Activated CD8-positive, alpha-beta memory T cell treated with anti-CD3 and anti-CD28 coated beads, Interleukin-2, amount 50 U/mL, for 4 hours (primary cell): ENCODE measurements at regions not wholly inside any gene's neighbourhood (a gene's known extent, or its start where the extent isn't known, plus 50 kb on each side); places are given as distances from the start of the nearest gene placed in this dataset.

Experiments used
- DNase-seq: peaks from one replicate; pipeline ENCODE4 v3.0.0-alpha.2; 2020

GRCh38 chr10:10591715-10592341 is 425.8 kb upstream of the CELF2 start:
- no peak for DNase-seq

DNA sequence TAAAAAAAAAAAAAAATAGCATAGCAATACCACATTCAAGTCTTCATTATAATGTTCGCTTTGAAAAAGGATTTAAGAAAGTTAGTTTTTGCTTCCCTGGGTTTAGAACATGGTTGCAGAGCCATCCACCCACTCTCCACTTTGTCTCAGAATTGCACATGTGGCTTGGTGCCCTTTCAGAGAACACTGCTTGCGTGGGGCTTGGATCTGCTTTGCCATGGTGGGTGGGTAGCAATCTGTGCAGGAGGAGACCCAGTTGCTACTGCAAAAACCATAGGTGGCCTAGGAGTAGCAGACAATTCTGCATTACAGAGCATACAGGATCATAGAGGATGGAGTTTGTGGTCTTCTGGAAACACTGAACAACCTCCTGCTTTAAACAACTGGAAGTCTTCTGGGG is 421.4 kb upstream of the CELF2 start:
- no peak for DNase-seq

DNA sequence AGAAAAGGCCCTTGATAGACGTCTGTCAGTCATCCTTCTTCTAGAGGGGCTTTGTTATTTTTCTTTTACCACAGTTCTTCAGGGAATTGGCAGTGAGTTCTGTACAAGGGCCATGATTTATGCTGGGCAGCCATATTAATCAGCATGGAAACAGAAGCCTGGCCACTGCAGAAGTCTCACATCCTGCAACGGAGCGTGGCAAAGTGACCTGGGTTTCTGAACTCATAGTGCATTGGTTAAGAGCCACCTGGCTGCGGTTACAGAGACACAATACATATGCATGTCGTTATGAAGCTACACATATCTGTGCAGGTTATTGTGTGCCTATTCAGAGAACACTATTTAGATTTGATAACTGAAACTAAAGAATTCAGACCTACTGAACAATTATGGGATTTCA is 419.4 kb upstream of the CELF2 start:
- DNase-seq = no peak

- DNase-seq = no peak
Measured at GRCh38 chr10:10600004-10600403, 417.7 kb upstream of the CELF2 start.

GRCh38 chr10:10605551-10606081 is 412.1 kb upstream of the CELF2 start:
- no peak for DNase-seq

- no peak for DNase-seq
Measured at GRCh38 chr10:10609379-10609955, 408.2 kb upstream of the CELF2 start.

- no peak for DNase-seq
Measured at GRCh38 chr10:10610171-10610570, 407.5 kb upstream of the CELF2 start.

DNA sequence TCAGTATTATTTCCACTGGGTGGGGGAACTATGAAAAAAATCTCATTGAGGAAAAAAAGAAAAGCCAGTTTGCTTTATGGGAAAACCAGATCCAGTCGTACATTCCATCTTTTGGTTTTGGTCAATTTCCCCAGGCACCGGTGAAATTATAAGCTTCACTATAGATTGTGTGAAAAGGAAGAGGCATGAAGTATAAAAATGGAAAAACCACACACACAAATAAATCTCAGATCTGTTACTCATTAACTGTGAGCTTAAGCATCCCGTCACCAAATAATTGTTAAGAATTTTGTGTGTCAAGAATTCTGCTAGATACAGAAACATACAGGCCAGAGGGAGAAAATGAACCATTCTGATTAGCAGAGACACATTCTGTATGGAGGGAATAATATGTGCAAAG is 405.5 kb upstream of the CELF2 start:
- no peak for DNase-seq

DNA sequence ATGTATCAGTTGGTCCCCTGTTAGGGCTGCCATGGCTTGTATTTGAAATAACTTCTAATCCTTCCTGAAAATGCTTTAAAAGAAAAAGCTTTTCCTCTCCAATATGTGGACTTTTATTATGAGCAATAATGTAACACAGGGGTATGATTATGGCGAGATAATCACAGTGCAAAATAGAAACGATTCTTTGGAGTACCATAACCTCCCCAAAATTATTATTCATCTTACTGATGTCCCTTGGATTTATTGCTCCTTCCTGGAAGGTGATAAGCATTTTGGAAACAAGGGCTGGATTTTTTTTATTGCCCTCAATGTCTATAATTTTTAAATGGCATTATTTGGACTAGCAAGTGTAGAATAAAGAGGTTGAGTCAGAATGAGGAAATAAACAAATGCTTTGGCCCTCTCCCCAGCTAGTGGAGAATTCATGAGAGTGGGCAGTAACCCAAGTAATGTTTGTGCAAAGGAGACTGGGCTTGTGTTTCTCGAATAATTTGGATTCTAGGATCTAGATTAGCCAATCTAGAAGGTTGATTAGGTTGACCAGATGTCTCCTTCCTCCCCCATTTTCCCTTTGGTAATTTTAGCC is 403.9 kb upstream of the CELF2 start:
- no peak for DNase-seq

DNA sequence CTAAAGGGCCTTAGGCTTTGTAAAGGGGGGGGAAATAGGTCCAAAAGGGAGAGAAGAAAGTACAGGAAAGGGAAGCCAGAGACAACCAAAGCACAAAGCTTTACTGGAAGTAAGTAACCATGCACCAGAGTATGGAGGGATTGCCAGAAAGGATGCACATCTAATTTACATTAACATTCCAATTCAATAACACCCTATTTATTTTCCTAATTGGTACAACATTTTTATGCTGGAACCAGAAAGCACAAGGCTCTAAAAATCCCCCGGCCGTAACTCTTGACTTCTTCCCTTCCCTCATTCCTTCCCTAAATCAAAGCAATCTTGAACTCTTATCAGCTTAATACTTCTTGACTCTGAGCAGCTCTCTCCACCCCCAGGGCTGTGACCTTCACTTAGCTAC is 400.0 kb upstream of the CELF2 start:
- no peak for DNase-seq

DNA sequence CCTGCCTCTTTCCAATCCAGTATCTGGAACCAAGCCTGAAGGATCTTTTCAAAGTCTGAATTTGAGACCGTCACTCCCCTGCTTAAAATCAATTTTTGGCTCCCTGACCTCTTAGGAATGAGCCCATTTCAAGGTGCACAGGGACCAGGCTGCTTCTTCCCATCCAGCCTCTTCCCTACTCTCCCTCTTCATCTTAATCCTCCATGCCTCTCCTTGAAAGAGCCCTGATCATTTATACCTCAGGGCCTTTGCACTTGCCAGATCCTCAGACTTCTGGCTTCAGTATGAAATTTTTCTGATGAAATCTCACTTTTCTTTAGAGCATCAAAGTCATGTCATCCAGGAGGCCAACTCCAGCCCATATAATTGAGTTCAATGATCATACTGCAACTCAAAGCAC is 399.5 kb upstream of the CELF2 start:
- no peak for DNase-seq

DNA sequence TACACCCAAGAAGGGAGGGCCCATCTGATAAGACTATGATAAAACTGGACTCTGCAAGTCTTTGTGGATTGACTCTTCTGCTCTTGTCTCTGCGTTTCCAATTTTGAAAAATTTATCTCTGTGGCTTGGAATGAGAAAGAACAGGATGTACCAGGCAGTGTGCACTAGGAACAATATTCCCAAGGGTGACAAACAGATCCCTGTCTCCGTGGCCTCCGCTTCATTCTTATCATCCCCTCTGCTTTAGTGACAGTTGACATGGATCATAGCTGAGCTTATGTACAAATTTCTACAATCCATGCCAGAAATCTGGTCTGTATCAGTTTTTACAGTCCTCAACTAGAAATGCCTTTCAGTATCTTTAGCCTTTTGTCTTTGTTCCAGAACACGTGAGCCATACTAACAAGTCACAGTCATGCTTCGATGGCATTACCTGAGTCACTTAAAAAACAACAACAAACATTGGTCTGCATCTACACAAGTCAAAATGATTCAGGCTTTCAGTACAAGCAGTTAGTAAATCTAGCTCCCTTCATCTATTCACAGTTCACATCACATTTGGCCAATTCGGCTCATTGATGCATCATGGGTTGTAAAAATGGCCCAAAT is 393.6 kb upstream of the CELF2 start:
- DNase-seq = no peak

DNA sequence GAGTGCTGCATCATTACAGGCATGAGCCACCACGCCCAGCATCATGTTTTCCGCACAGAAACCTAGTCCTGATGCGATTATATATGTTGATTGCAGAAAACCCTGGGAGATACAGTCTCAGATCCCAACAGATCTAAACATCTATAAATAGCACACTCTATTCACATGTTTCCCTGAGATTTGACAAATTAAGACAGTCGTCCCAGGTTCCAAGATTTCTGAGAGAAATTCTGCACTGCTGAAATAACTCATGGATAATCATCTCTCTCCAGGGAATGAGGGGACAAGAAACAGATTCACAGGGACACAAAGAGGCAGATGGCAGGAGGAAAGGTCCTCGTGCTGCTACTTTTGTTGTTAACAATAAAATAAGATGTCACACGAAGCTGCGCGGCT is 393.1 kb upstream of the CELF2 start:
- DNase-seq = no peak

DNA sequence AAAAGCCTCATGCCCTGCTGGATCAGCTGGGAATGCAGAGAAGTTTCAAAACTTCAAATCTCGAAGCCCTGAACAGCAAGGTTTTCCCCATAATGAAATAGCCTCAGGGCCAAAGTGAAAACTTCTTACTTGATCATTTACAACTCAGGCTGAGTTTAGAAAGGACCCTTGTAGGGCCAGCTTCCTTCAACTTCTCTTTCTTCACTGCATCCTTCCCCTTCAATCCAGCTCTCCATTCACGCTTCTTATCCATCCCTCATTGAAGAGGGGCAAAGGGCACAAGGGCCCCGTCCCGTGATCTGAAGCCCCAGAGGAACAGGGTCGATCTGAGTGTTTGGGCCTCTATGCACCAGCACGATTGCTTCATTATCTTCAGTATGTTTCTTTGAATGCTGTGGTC is 392.2 kb upstream of the CELF2 start:
- DNase-seq = no peak

- no peak for DNase-seq
Measured at GRCh38 chr10:10626734-10627133, 390.9 kb upstream of the CELF2 start.

DNA sequence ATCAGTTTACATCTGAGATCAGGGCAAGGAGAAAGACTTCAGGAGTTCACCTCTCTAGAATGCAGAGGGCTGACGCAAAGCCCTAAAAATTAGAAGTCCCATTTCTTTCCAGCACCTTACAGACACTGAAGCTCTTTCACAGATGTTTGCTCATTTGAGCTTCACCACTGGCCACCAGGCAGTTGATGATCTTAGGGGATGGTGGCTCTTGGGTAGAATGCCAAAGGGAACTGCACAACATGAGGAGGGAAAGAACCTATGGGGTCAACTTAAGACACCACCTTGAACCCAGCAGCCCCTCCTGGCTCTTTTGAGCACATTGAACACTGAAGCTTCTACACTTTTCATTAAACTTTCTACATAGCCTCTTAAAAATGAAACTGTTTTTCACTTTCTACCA is 390.3 kb upstream of the CELF2 start:
- DNase-seq = no peak

DNA sequence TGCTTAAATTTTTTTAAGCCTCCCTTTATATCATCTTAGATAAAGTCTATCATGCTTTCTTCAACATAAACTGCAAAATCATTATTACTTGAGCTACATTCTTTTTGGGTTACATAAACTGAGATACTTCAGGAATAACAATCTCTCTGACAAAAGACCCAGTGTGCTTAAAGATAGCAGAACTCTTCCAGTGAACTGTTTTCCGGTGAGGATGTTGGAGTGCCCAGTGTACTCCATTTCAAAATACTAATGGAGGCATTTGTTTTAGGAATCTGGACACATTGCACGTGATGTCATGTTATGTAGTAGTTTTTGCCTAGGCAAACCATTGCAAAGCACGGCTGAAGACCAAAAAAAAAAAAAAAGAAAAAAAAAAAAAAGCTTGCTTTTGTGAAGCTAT is 388.2 kb upstream of the CELF2 start:
- DNase-seq = no peak

- no peak for DNase-seq
Measured at GRCh38 chr10:10630281-10630680, 387.4 kb upstream of the CELF2 start.

DNA sequence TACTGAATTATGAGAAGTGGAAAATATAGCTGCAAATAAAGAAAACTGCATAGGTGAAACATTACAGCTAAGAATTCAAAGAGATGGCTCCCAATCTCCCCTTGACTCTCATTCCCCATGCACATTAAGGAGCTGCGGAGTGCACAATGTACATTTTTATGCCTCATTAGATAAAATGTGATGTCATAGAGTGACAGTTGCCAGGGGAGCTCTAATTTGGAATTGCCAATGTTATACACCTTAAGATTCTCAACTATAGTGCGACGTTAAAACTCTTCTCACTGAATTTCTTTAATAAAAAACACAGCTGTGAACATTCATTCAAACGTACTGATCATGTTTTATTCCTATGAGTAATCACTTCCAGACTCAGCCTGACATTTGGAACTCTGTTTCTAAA is 386.9 kb upstream of the CELF2 start:
- DNase-seq = no peak

DNA sequence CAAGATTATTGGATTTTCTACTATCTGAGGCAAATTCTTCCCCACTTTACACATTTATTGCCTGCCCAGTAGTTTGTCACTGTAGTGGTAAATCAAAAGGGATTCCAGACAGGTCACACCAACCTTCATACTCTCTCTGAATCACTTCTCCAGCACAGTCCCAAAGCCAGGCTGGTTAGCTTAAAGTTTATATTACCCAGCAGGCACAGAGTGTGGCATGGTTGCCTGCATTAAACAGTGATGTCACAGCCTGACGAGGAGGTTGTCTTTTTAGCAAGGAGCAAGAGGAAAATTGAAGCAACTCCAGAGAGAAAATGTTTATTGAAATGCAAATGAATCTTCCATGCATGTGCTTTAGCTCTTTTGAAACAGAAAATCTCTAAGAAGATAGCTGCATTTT is 375.5 kb upstream of the CELF2 start:
- DNase-seq = no peak

DNA sequence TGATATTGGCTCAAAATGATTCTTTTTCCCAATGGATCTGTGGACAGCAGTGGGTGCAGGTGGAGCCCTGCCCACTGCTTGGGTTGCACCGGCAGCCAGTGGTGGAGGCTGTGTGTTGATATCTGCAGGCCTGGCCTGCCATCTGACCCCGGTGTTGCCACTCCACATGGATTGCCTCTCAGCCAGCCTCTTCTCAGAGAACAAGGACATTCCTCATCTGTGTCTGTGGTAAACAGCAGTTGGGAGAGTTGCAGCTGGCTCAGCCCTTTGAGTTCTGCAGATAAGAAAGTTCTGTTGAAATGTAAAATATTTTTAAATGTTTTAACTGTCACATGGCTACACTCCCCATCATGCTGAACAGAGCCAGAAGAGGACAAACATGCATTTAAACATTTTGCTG is 374.9 kb upstream of the CELF2 start:
- DNase-seq = no peak

GRCh38 chr10:10644008-10644646 is 373.5 kb upstream of the CELF2 start:
- no peak for DNase-seq

- DNase-seq = no peak
Measured at GRCh38 chr10:10644676-10645385, 372.8 kb upstream of the CELF2 start.
